SK-N-SH (cell line): ENCODE measurements at regions not wholly inside any gene's neighbourhood (a gene's known extent, or its start where the extent isn't known, plus 50 kb on each side); places are given as distances from the start of the nearest gene placed in this dataset.

Source experiments
- CTCF ChIA-PET: fragments of 300-600, 350-600 bp; formaldehyde crosslinking; extraction: SDS; loops from one replicate; lab custom pipeline; 2021; lab: Yijun Ruan, JAX
- POLR2A ChIA-PET: fragments of 350-600 bp; sonication (Branson Sonifier 250); formaldehyde crosslinking; extraction: SDS; loops from one replicate; lab custom pipeline; 2020; ENCODE audit warnings: antibody characterized with exemption, inconsistent platforms; lab: Yijun Ruan, JAX
- DNase-seq: peaks from one replicate; pipeline ENCODE4 v3.0.0; 2012
- H2AFZ ChIP-seq: fragments of 200-600 bp; sonication (generic); 2 replicates; pipeline ENCODE4 v1.8.1; 2016; ENCODE audit warnings: antibody characterized with exemption, mild to moderate bottlenecking, low read depth
- H3F3A ChIP-seq: fragments of 200-600 bp; sonication (generic); replicated peaks from 2 replicates; pipeline ENCODE3; 2016; ENCODE audit warnings: antibody characterized with exemption, mild to moderate bottlenecking; ENCODE audit not compliant: insufficient read depth
- H3K27ac ChIP-seq, 2 experiments: fragments of 200-500 bp in 1 of 2; fragments of 200-600 bp in 1 of 2; sonication (Bioruptor generic) in 1 of 2; sonication (generic), shearing (Covaris generic) in 1 of 2; 2 replicates each; pipeline versions ENCODE4 v1.5.1 to v1.6.1; 2014 to 2016; ENCODE audit warnings: low read depth in 2 of 2, inconsistent platforms in 1 of 2, low read length in 1 of 2, mild to moderate bottlenecking in 1 of 2, mixed read lengths in 1 of 2
- H3K27me3 ChIP-seq: fragments of 200-600 bp; sonication (generic), shearing (Covaris generic); 2 replicates; pipeline ENCODE4 v1.6.1; 2016; ENCODE audit warnings: mixed run types; ENCODE audit not compliant: insufficient read depth
- H3K36me3 ChIP-seq, 2 experiments: fragments of 200-500 bp in 1 of 2; fragments of 200-600 bp in 1 of 2; sonication (Bioruptor generic) in 1 of 2; sonication (generic) in 1 of 2; replicated peaks in 1 of 2; 2 replicates each; pipeline versions ENCODE3 to v1.5.1; 2014 to 2016; ENCODE audit warnings: low read length in 1 of 2, mild to moderate bottlenecking in 1 of 2; ENCODE audit not compliant: insufficient read depth in 2 of 2, control insufficient read depth in 1 of 2
- H3K4me1 ChIP-seq, 2 experiments: fragments of 200-500 bp in 1 of 2; fragments of 200-600 bp in 1 of 2; sonication (Bioruptor generic) in 1 of 2; sonication (generic), shearing (Covaris generic) in 1 of 2; 2 replicates each; pipeline versions ENCODE4 v1.5.1 to v1.6.1; 2014 to 2016; ENCODE audit warnings: low read depth in 1 of 2, low read length in 1 of 2, mixed run types in 1 of 2; ENCODE audit not compliant: insufficient read depth in 2 of 2, control insufficient read depth in 1 of 2
- H3K4me2 ChIP-seq: fragments of 200-600 bp; sonication (generic), shearing (Covaris generic); 2 replicates; pipeline ENCODE4 v1.6.1; 2017; ENCODE audit warnings: mixed run types
- H3K4me3 ChIP-seq, 2 experiments: fragments of 200-500 bp in 1 of 2; fragments of 200-600 bp in 1 of 2; sonication (Bioruptor generic) in 1 of 2; sonication (generic), shearing (Covaris generic) in 1 of 2; 2 replicates each; pipeline versions ENCODE4 v1.5.1 to v1.8.1; 2014 to 2016; ENCODE audit warnings: low read depth in 2 of 2, inconsistent platforms in 1 of 2, low read length in 1 of 2, mild to moderate bottlenecking in 1 of 2, mixed read lengths in 1 of 2, moderate library complexity in 1 of 2
- H3K79me2 ChIP-seq: fragments of 200-600 bp; sonication (generic); 2 replicates; pipeline ENCODE4 v1.8.1; 2017; ENCODE audit warnings: mild to moderate bottlenecking; ENCODE audit not compliant: insufficient read depth
- H3K9ac ChIP-seq: fragments of 200-600 bp; sonication (generic); 2 replicates; pipeline ENCODE4 v1.6.1; 2017; ENCODE audit warnings: mixed run types
- H3K9me2 ChIP-seq: fragments of 200-600 bp; sonication (generic); 2 replicates; pipeline ENCODE4 v1.6.1; 2017; ENCODE audit warnings: mixed run types
- H3K9me3 ChIP-seq: fragments of 200-600 bp; sonication (generic); 2 replicates; pipeline ENCODE4 v1.6.1; 2017; ENCODE audit warnings: mixed run types, mild to moderate bottlenecking, moderate library complexity
- H4K20me1 ChIP-seq: fragments of 200-600 bp; sonication (generic); 2 replicates; pipeline ENCODE4 v1.6.1; 2017; ENCODE audit warnings: mild to moderate bottlenecking, mixed run types; ENCODE audit not compliant: insufficient read depth
- CHD2 ChIP-seq: fragments of 150-350 bp; IDR thresholded peaks from 2 replicates; pipeline ENCODE4 v1.6.1; 2018; ENCODE audit warnings: low read length; ENCODE audit not compliant: partially characterized antibody
- CTCF ChIP-seq: fragments of 200-600 bp; sonication (generic); IDR thresholded peaks from 2 replicates; pipeline ENCODE4 v1.6.1; 2017; ENCODE audit warnings: antibody characterized with exemption, mild to moderate bottlenecking, moderate library complexity
- FOSL2 ChIP-seq: IDR thresholded peaks from 2 replicates; pipeline ENCODE4 v1.4.0; 2012; ENCODE audit warnings: low read depth, mild to moderate bottlenecking, moderate library complexity, borderline replicate concordance
- FOXJ3 ChIP-seq: sonication (generic); formaldehyde crosslinking; IDR thresholded peaks from 2 replicates; pipeline ENCODE4 v1.5.1; 2020; ENCODE audit warnings: mild to moderate bottlenecking, missing genetic modification reagents
- FOXM1 ChIP-seq: IDR thresholded peaks from 2 replicates; pipeline ENCODE4 v1.4.0; 2012; ENCODE audit warnings: low read depth, mild to moderate bottlenecking
- IRF3 ChIP-seq: fragments of 150-350 bp; IDR thresholded peaks from 2 replicates; pipeline ENCODE4 v1.6.1; 2016; ENCODE audit warnings: mild to moderate bottlenecking, low read depth, low read length
- JUND ChIP-seq: IDR thresholded peaks from 2 replicates; pipeline ENCODE4 v1.4.0; 2012
- MAX ChIP-seq: IDR thresholded peaks from 2 replicates; pipeline ENCODE4 v1.4.0; 2012; ENCODE audit warnings: low read depth
- MEF2A ChIP-seq: IDR thresholded peaks from 2 replicates; pipeline ENCODE4 v1.4.0; 2012; ENCODE audit warnings: low read depth, borderline replicate concordance
- MXI1 ChIP-seq: IDR thresholded peaks from 2 replicates; pipeline ENCODE4 v1.6.1; 2012; ENCODE audit warnings: mild to moderate bottlenecking, low read depth, low read length, improper control_type of control experiment
- NRF1 ChIP-seq: IDR thresholded peaks from 2 replicates; pipeline ENCODE4 v1.6.1; 2012; ENCODE audit warnings: low read depth, mild to moderate bottlenecking, low read length
- RAD21 ChIP-seq: IDR thresholded peaks from 2 replicates; pipeline ENCODE4 v1.6.1; 2012; ENCODE audit warnings: mild to moderate bottlenecking, low read length
- RXRA ChIP-seq: IDR thresholded peaks from 2 replicates; pipeline ENCODE4 v1.4.0; 2012; ENCODE audit warnings: low read depth, mild to moderate bottlenecking, borderline replicate concordance
- SIN3A ChIP-seq: IDR thresholded peaks from 2 replicates; pipeline ENCODE4 v1.6.1; 2012; ENCODE audit warnings: low read depth, mild to moderate bottlenecking, low read length, moderate library complexity, borderline replicate concordance
- TAF1 ChIP-seq: IDR thresholded peaks from 2 replicates; pipeline ENCODE4 v1.6.1; 2012; ENCODE audit warnings: low read depth, mild to moderate bottlenecking, low read length, moderate library complexity, borderline replicate concordance
- TCF12 ChIP-seq: IDR thresholded peaks from 2 replicates; pipeline ENCODE4 v1.4.0; 2012
- USF1 ChIP-seq: IDR thresholded peaks from 2 replicates; pipeline ENCODE4 v1.4.0; 2012; ENCODE audit warnings: low read depth, borderline replicate concordance
- USF2 ChIP-seq: fragments of 150-350 bp; IDR thresholded peaks from 2 replicates; pipeline ENCODE4 v1.6.1; 2017; ENCODE audit warnings: antibody characterized with exemption, low read length, low read depth, borderline replicate concordance
- YY1 ChIP-seq: IDR thresholded peaks from 2 replicates; pipeline ENCODE4 v1.4.0; 2012; ENCODE audit warnings: low read depth, mild to moderate bottlenecking
- WGBS: methylation state at CpG from one replicate; pipeline ENCODE4 v1.1.6; 2017; ENCODE audit warnings: low lambda C conversion rate; 5-methylcytosine and 5-hydroxymethylcytosine counted together

GRCh38 chr14:62251237-62251636 lies 489.0 kb downstream of the SNAPC1 start:
- no peaks in the 10 kb centered on the region for H3K9me3 ChIP-seq
- ChIA-PET CTCF (no interaction called here), POLR2A (no interaction called here)
- no peaks in the 10 kb centered on the region for H3F3A ChIP-seq
- H3K27me3 ChIP-seq = peaks cover 9% of the 10 kb centered on the region
- H4K20me1 ChIP-seq = no peaks in the 10 kb centered on the region
- no peaks in the 10 kb centered on the region for H3K9me2 ChIP-seq
- H3K9ac ChIP-seq = no peak overlapping the region
- H3K36me3 ChIP-seq = no peaks in the 10 kb centered on the region
- H3K4me1 ChIP-seq = no peaks in the 10 kb centered on the region
- no peak overlapping the region for H3K4me2 ChIP-seq
- TF ChIP-seq USF2 = no peak
- TF ChIP-seq JUND = no peak
- no peak for TF ChIP-seq RAD21
- TF ChIP-seq CTCF = no peak
- no peak for TF ChIP-seq FOXM1
- no peak for TF ChIP-seq NRF1
- TF ChIP-seq IRF3 = no peak
- no peaks in the 10 kb centered on the region for H3K79me2 ChIP-seq
- H2AFZ ChIP-seq = no peak overlapping the region
- no peak overlapping the region for H3K27ac ChIP-seq
- 2% methylated on average over 4 of the region's 4 CpGs for WGBS
- no peak for DNase-seq
- no peak overlapping the region for H3K4me3 ChIP-seq

- Histone ChIP-seq H3K4me3 (no peak overlapping the region), H3K27ac (no peak overlapping the region), H3K9me3 (no peaks in the 10 kb centered on the region), H2AFZ (no peak overlapping the region), H3K36me3 (no peaks in the 10 kb centered on the region), H3K4me2 (no peak overlapping the region), H3K9me2 (no peaks in the 10 kb centered on the region), H3K9ac (no peak overlapping the region), H3F3A (no peaks in the 10 kb centered on the region), H3K4me1 (no peaks in the 10 kb centered on the region), H3K27me3 (peaks cover 9% of the 10 kb centered on the region), H4K20me1 (no peaks in the 10 kb centered on the region), H3K79me2 (no peaks in the 10 kb centered on the region)
- ChIA-PET POLR2A (no interaction called here), CTCF (no interaction called here)
- TF ChIP-seq MEF2A = no peak
- TF ChIP-seq USF1 = no peak
- no peak for TF ChIP-seq SIN3A
- no peak for TF ChIP-seq IRF3
- no peak for TF ChIP-seq FOSL2
- TF ChIP-seq RXRA = no peak
- TF ChIP-seq MAX = no peak
- no peak for TF ChIP-seq FOXM1
- TF ChIP-seq YY1 = no peak
- no peak for TF ChIP-seq FOXJ3 (CRISPR knock-in tag)
- TF ChIP-seq CHD2 = no peak
- no peak for TF ChIP-seq TAF1
- TF ChIP-seq TCF12 = no peak
- TF ChIP-seq MXI1 = no peak
- WGBS = 19% methylated on average over 1 of the region's 1 CpG
- DNase-seq = no peak
Observed at GRCh38 chr14:62253171-62253570, 491.0 kb downstream of the SNAPC1 start.
